DOHH2 (cell line): ENCODE measurements at regions not wholly inside any gene's neighbourhood (a gene's known extent, or its start where the extent isn't known, plus 50 kb on each side); places are given as distances from the start of the nearest gene placed in this dataset.

ENCODE experiments used
- CTCF ChIP-seq: fragments of 200-600 bp; sonication (generic); IDR thresholded peaks from one replicate; pipeline ENCODE4 v1.5.1; 2014; ENCODE audit warnings: antibody characterized with exemption, mild to moderate bottlenecking, low read depth, low read length; ENCODE audit not compliant: poor library complexity, severe bottlenecking
- EZH2phosphoT487 ChIP-seq: fragments of 200-600 bp; sonication (generic); IDR thresholded peaks from 2 replicates; pipeline ENCODE4 v1.6.1; 2017; ENCODE audit warnings: borderline replicate concordance, mild to moderate bottlenecking, antibody characterized with exemption, low read length, moderate library complexity, mixed read lengths

- TF ChIP-seq CTCF (no peak), EZH2phosphoT487 (no peak)
These were observed 226.2 kb upstream of the CLEC14A start for GRCh38 chr14:38481952-38482678.
